Spleen (tissue), 11 donors: ENCODE measurements at regions not wholly inside any gene's neighbourhood (a gene's known extent, or its start where the extent isn't known, plus 50 kb on each side); places are given as distances from the start of the nearest gene placed in this dataset.

Source experiments
- DNase-seq: peaks from one replicate; pipeline ENCODE4 v3.0.0-alpha.2; 2020
- H3K27ac ChIP-seq, 8 donors: fragments of 200-600 bp; sonication (generic) in 7 of 8; 1 replicate in 4 of 8; 2 replicates in 4 of 8; pipeline versions ENCODE4 v1.5.0 to v1.8.0; 2016 to 2021; ENCODE audit warnings: inconsistent platforms in 4 of 8, mild to moderate bottlenecking in 4 of 8, moderate library complexity in 1 of 8
- H3K27me3 ChIP-seq, 7 donors: fragments of 200-600 bp; sonication (generic) in 6 of 7; replicated peaks in 1 of 7; 1 replicate in 4 of 7; 2 replicates in 3 of 7; pipeline versions ENCODE4 v1.5.0 to v1.8.0; 2016 to 2021; ENCODE audit warnings: inconsistent platforms in 3 of 7, mild to moderate bottlenecking in 1 of 7
- H3K36me3 ChIP-seq, 6 donors: fragments of 200-600 bp; sonication (generic) in 5 of 6; 1 replicate in 4 of 6; 2 replicates in 2 of 6; pipeline versions ENCODE4 v1.5.0 to v1.8.0; 2016 to 2021; ENCODE audit warnings: inconsistent platforms in 2 of 6
- H3K4me1 ChIP-seq, 6 donors: fragments of 200-600 bp; sonication (generic) in 5 of 6; 1 replicate in 3 of 6; 2 replicates in 3 of 6; pipeline versions ENCODE4 v1.5.0 to v1.8.0; 2016 to 2021; ENCODE audit warnings: inconsistent platforms in 3 of 6
- H3K4me3 ChIP-seq, 8 donors: fragments of 200-600 bp; sonication (generic) in 7 of 8; 1 replicate in 4 of 8; 2 replicates in 4 of 8; pipeline versions ENCODE4 v1.5.0 to v1.8.0; 2016 to 2021; ENCODE audit warnings: inconsistent platforms in 4 of 8, mild to moderate bottlenecking in 4 of 8, moderate library complexity in 2 of 8
- H3K9me3 ChIP-seq, 8 donors: fragments of 200-600 bp; sonication (generic) in 7 of 8; 1 replicate in 4 of 8; 2 replicates in 4 of 8; pipeline versions ENCODE4 v1.5.0 to v1.8.0; 2016 to 2021; ENCODE audit warnings: inconsistent platforms in 4 of 8
- POLR2A ChIP-seq, 3 donors: fragments of 450-650 bp; IDR thresholded peaks; one replicate each; pipeline ENCODE4 v1.5.1; 2017; ENCODE audit warnings: antibody characterized with exemption in 3 of 3, mild to moderate bottlenecking in 1 of 3
- POLR2AphosphoS5 ChIP-seq, 3 donors: sonication (generic); formaldehyde crosslinking; IDR thresholded peaks; one replicate each; pipeline ENCODE4 v1.5.1; 2017; ENCODE audit warnings: antibody characterized with exemption in 3 of 3
- WGBS, 5 donors: extraction: QIAGEN DNeasy Blood & Tissue Kit in 3 of 5; methylation state at CpG; one replicate each; pipeline versions ENCODE4 v1.1.5 to v1.1.7; 2013 to 2018; 5-methylcytosine and 5-hydroxymethylcytosine counted together
- intact Hi-C: fragments of 100-400 bp; cut with DNase I; formaldehyde crosslinking; loops from one replicate; pipeline ENCODE4 v1.15.0; 2023; ENCODE audit warnings: low total_unique reads
- TF ChIP-seq, protein P1 (sequence below), 11 experiments: fragments of 200-600 bp in 7 of 11; fragments of 450-650 bp in 4 of 11; sonication (generic) in 4 of 11; IDR thresholded peaks in 8 of 11; conservative IDR thresholded peaks in 3 of 11; 1 replicate in 7 of 11; 2 replicates in 4 of 11; pipeline versions ENCODE4 v1.4.0 to v1.8.0; 2016 to 2021; ENCODE audit warnings: antibody characterized with exemption in 11 of 11, inconsistent platforms in 4 of 11, mild to moderate bottlenecking in 1 of 11
- donor health status: healthy with polysubstance abuse.
- donor health status: DM: no; HTN: no; CAD: no; lungs with moderate emphysema.
- donor health status: DM: no; HTN: no; CAD: no.
- donor health status: Bipolar disorder and iron deficiency.
- donor health status: healthy.
- donor health status: DM: no; HTN: no; CAD: no.
- donor health status: DM: yes; HTN: yes; CAD: no.

- Histone ChIP-seq H3K9me3 (peaks cover 0 to 4% (median 0%) of the 10 kb centered on the region in 8 donors), H3K36me3 (no peaks in the 10 kb centered on the region), H3K4me3 (no peak overlapping the region), H3K4me1 (no peaks in the 10 kb centered on the region), H3K27ac (no peak overlapping the region), H3K27me3 (no peaks in the 10 kb centered on the region)
- intact Hi-C loops: no loop called here
- 62 to 77% (median 70%) methylated on average over 2 of the region's 2 CpGs for WGBS, 5 donors
- TF ChIP-seq POLR2A (IDR thresholded peaks at IDR 0.05) (no peak), POLR2AphosphoS5 (IDR thresholded peaks at IDR 0.05) (no peak)
- TF ChIP-seq, protein P1, sequence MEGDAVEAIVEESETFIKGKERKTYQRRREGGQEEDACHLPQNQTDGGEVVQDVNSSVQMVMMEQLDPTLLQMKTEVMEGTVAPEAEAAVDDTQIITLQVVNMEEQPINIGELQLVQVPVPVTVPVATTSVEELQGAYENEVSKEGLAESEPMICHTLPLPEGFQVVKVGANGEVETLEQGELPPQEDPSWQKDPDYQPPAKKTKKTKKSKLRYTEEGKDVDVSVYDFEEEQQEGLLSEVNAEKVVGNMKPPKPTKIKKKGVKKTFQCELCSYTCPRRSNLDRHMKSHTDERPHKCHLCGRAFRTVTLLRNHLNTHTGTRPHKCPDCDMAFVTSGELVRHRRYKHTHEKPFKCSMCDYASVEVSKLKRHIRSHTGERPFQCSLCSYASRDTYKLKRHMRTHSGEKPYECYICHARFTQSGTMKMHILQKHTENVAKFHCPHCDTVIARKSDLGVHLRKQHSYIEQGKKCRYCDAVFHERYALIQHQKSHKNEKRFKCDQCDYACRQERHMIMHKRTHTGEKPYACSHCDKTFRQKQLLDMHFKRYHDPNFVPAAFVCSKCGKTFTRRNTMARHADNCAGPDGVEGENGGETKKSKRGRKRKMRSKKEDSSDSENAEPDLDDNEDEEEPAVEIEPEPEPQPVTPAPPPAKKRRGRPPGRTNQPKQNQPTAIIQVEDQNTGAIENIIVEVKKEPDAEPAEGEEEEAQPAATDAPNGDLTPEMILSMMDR (IDR thresholded peaks at IDR 0.05 in 8 of 11, conservative IDR thresholded peaks at IDR 0.05 in 3 of 11): no peak
- no peak for DNase-seq
These were observed 199.0 kb upstream of the SOX9 start for GRCh38 chr17:71921796-71922195.

- no peak overlapping the region for H3K27ac ChIP-seq
- H3K27me3 ChIP-seq: no peaks in the 10 kb centered on the region
- H3K4me3 ChIP-seq: no peak overlapping the region
- intact Hi-C loops: no loop called here
- no peak for DNase-seq
- H3K9me3 ChIP-seq: peaks cover 0 to 4% (median 0%) of the 10 kb centered on the region in 8 donors
- TF ChIP-seq POLR2AphosphoS5 (IDR thresholded peaks at IDR 0.05): no peak
- TF ChIP-seq, protein P1 (IDR thresholded peaks at IDR 0.05 in 8 of 11, conservative IDR thresholded peaks at IDR 0.05 in 3 of 11): no peak
- TF ChIP-seq POLR2A (IDR thresholded peaks at IDR 0.05): no peak
- no peaks in the 10 kb centered on the region for H3K36me3 ChIP-seq
- no peaks in the 10 kb centered on the region for H3K4me1 ChIP-seq
These were observed 198.4 kb upstream of the SOX9 start for GRCh38 chr17:71922439-71922838.

GRCh38 chr17:71926746-71927398 lies 193.9 kb upstream of the SOX9 start:
- Histone ChIP-seq H3K4me3 (no peak overlapping the region), H3K4me1 (no peaks in the 10 kb centered on the region), H3K27ac (no peak overlapping the region), H3K9me3 (no peaks in the 10 kb centered on the region), H3K36me3 (no peaks in the 10 kb centered on the region), H3K27me3 (no peaks in the 10 kb centered on the region)
- 73 to 82% (median 75%) methylated on average over 5 of the region's 5 CpGs for WGBS, 5 donors
- TF ChIP-seq POLR2AphosphoS5 (IDR thresholded peaks at IDR 0.05) (no peak), POLR2A (IDR thresholded peaks at IDR 0.05) (no peak)
- TF ChIP-seq, protein P1 (IDR thresholded peaks at IDR 0.05 in 8 of 11, conservative IDR thresholded peaks at IDR 0.05 in 3 of 11): no peak
- intact Hi-C loops: no loop called here
- no peak for DNase-seq

GRCh38 chr17:71933306-71933705 lies 187.5 kb upstream of the SOX9 start:
- WGBS, 5 donors: 75 to 85% (median 81%) methylated on average over 3 of the region's 3 CpGs
- DNase-seq: no peak
- H3K36me3 ChIP-seq: no peaks in the 10 kb centered on the region
- no peak overlapping the region for H3K4me3 ChIP-seq
- H3K27me3 ChIP-seq: no peaks in the 10 kb centered on the region
- no peaks in the 10 kb centered on the region for H3K4me1 ChIP-seq
- intact Hi-C loops: no loop called here
- no peak for TF ChIP-seq POLR2AphosphoS5 (IDR thresholded peaks at IDR 0.05)
- TF ChIP-seq, protein P1 (IDR thresholded peaks at IDR 0.05 in 8 of 11, conservative IDR thresholded peaks at IDR 0.05 in 3 of 11): no peak
- no peak for TF ChIP-seq POLR2A (IDR thresholded peaks at IDR 0.05)
- H3K9me3 ChIP-seq: no peaks in the 10 kb centered on the region
- H3K27ac ChIP-seq: no peak overlapping the region
